Ovary (tissue), 7 donors: ENCODE measurements at regions not wholly inside any gene's neighbourhood (a gene's known extent, or its start where the extent isn't known, plus 50 kb on each side); places are given as distances from the start of the nearest gene placed in this dataset.

Experiments
- DNase-seq, 5 donors: peaks; one replicate each; pipeline ENCODE4 v3.0.0-alpha.2; 2019 to 2020
- H3K27ac ChIP-seq, 2 donors: fragments of 200-600 bp; one replicate each; pipeline versions ENCODE4 v1.5.1 to v1.8.0; 2019 to 2022
- H3K27me3 ChIP-seq: fragments of 200-600 bp; one replicate; pipeline ENCODE4 v1.8.0; 2022
- H3K36me3 ChIP-seq: fragments of 200-600 bp; sonication (generic); one replicate; pipeline ENCODE4 v1.5.1; 2019
- H3K4me1 ChIP-seq: one replicate; pipeline ENCODE4 v1.8.1; 2013; ENCODE audit warnings: mild to moderate bottlenecking, moderate library complexity; ENCODE audit not compliant: insufficient read depth
- H3K4me3 ChIP-seq: fragments of 200-600 bp; sonication (generic); one replicate; pipeline ENCODE4 v1.5.1; 2017
- H3K9me3 ChIP-seq, 2 donors: fragments of 200-600 bp in 1 of 2; sonication (generic) in 1 of 2; one replicate each; pipeline versions ENCODE4 v1.5.1 to v1.8.1; 2013 to 2019; ENCODE audit warnings: mild to moderate bottlenecking in 1 of 2, moderate library complexity in 1 of 2
- CTCF ChIP-seq, 3 donors: fragments of 450-650 bp in 2 of 3; fragments of 200-600 bp in 1 of 3; IDR thresholded peaks; one replicate each; pipeline versions ENCODE4 v1.5.1 to v1.8.0; 2016 to 2022; ENCODE audit warnings: antibody characterized with exemption in 3 of 3, mild to moderate bottlenecking in 1 of 3
- EP300 ChIP-seq: sonication (generic); formaldehyde crosslinking; IDR thresholded peaks from one replicate; pipeline ENCODE4 v1.6.1; 2017; ENCODE audit warnings: antibody characterized with exemption
- POLR2A ChIP-seq: fragments of 450-650 bp; IDR thresholded peaks from one replicate; pipeline ENCODE4 v1.6.1; 2017; ENCODE audit warnings: antibody characterized with exemption, mild to moderate bottlenecking, moderate library complexity
- WGBS, 3 donors: extraction: QIAGEN DNeasy Blood & Tissue Kit in 1 of 3; methylation state at CpG; one replicate each; pipeline versions ENCODE4 v1.1.5 to v1.1.7; 2013 to 2017; 5-methylcytosine and 5-hydroxymethylcytosine counted together
- intact Hi-C, 4 donors: fragments of 100-400 bp; cut with DNase I; formaldehyde crosslinking; loops; one replicate each; pipeline versions ENCODE4 v1.11.0 to v1.15.1; 2022 to 2023
- donor health status: DM: no; HTN: no; CAD: no; lungs with moderate emphysema.
- donor health status: DM: no; HTN: no; CAD: no.
- donor health status: Bipolar disorder and iron deficiency.
- donor health status: DM: no; HTN: no; CAD: no.
- donor health status: DM: yes; HTN: yes; CAD: no.

GRCh38 chr6:119586250-119586882 lies 236.8 kb upstream of the MAN1A1 start:
- Histone ChIP-seq H3K4me1 (no peaks in the 10 kb centered on the region), H3K9me3 (no peaks in the 10 kb centered on the region), H3K4me3 (no peak overlapping the region), H3K27ac (no peak overlapping the region), H3K36me3 (no peaks in the 10 kb centered on the region), H3K27me3 (no peaks in the 10 kb centered on the region)
- intact Hi-C loops = no loop called here
- no peak for DNase-seq
- 84 to 89% (median 85%) methylated on average over 3 of the region's 3 CpGs for WGBS, 3 donors
- no peak for TF ChIP-seq POLR2A
- no peak for TF ChIP-seq EP300
- TF ChIP-seq CTCF (IDR thresholded peaks at IDR 0.05) = no peak

- no peak for DNase-seq
- Histone ChIP-seq H3K27me3 (no peaks in the 10 kb centered on the region), H3K4me1 (no peaks in the 10 kb centered on the region), H3K27ac (no peak overlapping the region), H3K36me3 (no peaks in the 10 kb centered on the region), H3K9me3 (no peaks in the 10 kb centered on the region), H3K4me3 (no peak overlapping the region)
- intact Hi-C loops = no loop called here
- TF ChIP-seq EP300 (no peak), POLR2A (no peak), CTCF (IDR thresholded peaks at IDR 0.05) (no peak)
Observed at GRCh38 chr6:119584088-119584487, 234.5 kb upstream of the MAN1A1 start.

DNA sequence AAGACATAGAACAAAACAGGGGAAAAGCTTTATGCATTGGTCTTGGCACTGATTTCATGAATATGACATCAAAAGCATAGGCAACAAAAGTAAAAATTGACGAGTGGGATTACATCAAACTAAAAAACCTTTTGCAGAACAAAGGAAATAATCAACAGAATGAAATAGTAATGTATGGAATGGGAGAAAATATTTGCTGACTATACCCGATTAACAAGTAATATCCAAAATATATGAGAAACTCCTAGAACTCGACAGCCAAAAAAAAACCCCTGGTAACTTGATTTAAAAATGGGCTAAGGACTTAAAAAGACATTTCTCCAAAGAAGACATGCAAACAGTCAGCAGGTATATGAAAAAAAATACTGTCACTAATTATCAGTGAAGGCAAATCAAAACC lies 231.7 kb upstream of the MAN1A1 start:
- WGBS, 3 donors = 88 to 91% (median 90%) methylated on average over 3 of the region's 3 CpGs
- no peak overlapping the region for H3K4me3 ChIP-seq

DNA sequence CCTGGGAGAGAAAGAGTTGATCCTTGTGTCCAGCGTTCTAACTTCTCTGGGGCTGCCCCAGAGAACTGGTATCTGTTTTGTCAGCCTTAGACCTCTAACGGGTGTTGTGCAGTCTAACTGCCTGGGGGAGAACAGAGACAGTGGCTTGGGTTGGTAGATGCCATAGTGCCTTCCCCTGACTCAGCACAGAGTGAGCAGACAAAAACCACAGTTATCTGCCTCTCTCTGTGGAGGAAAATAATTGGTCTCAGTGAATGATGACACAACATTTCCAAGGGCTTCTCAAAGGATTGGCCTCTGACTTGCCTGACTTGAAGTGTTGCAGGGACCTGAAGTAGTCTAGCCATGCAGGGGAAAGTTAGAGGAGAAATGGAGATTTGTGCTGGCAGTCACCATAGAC lies 226.2 kb upstream of the MAN1A1 start:
- Histone ChIP-seq H3K36me3 (no peaks in the 10 kb centered on the region), H3K4me1 (no peaks in the 10 kb centered on the region), H3K9me3 (peaks cover 0 to 3% of the 10 kb centered on the region in 2 donors), H3K4me3 (no peak overlapping the region), H3K27me3 (no peaks in the 10 kb centered on the region), H3K27ac (no peak overlapping the region)
- TF ChIP-seq CTCF (IDR thresholded peaks at IDR 0.05) (no peak), POLR2A (no peak), EP300 (no peak)
- intact Hi-C loops = no loop called here
- no peak for DNase-seq
- WGBS, 3 donors = 86 to 93% (median 91%) methylated on average over 2 of the region's 2 CpGs

More for the DNA sequence above, 231.7 kb upstream of the MAN1A1 start:
- Histone ChIP-seq H3K27me3 (no peaks in the 10 kb centered on the region), H3K9me3 (peaks cover 0 to under 1% of the 10 kb centered on the region in 2 donors), H3K4me1 (no peaks in the 10 kb centered on the region), H3K36me3 (no peaks in the 10 kb centered on the region), H3K27ac (no peak overlapping the region)
- intact Hi-C loops = no loop called here
- TF ChIP-seq POLR2A (no peak), EP300 (no peak), CTCF (IDR thresholded peaks at IDR 0.05) (no peak)
- no peak for DNase-seq
